Stimulated activated CD4-positive, alpha-beta T cell treated with anti-CD3 and anti-CD28 coated beads, TNF-alpha, amount 100 ng/mL, for 1 hour (primary cell): ENCODE measurements at regions not wholly inside any gene's neighbourhood (a gene's known extent, or its start where the extent isn't known, plus 50 kb on each side); places are given as distances from the start of the nearest gene placed in this dataset.
"Not testable (repeated sequence)": the region's sequence is repeated elsewhere in the genome, so short reads cannot be mapped to it uniquely, and the experiment has no call there.

Source experiments
- DNase-seq, 3 donors: peaks; one replicate each; pipeline ENCODE4 v3.0.0-alpha.2; 2020; ENCODE audit warnings: low read depth in 3 of 3, low spot score in 1 of 3

GRCh38 chr1:149274493-149274892 is 171.1 kb upstream of the NBPF9 start:
- DNase-seq = not testable (repeated sequence)

GRCh38 chr1:149275802-149276201 is 172.5 kb upstream of the NBPF9 start:
- DNase-seq = not testable (repeated sequence)

- DNase-seq = not testable (repeated sequence)
Measured at GRCh38 chr1:149276496-149276895, 173.1 kb upstream of the NBPF9 start.

DNA sequence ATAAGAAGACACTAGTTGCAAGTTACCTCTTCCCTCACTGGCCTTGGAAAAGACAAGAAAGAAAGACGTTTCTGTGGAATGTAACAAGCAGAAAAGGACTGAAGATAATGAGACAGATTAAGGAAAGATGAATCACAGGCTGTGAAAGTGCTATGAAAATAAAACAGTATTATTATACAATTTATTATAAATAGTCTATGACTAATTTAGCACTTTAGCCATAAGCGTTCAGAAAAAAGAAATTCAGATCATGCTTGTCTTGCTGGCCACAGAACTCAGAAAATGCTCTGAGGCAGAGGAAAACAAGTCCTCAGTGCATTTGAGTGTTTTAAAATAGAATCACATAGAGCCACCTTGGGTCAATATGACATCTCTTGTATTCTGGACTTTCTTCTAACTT is 174.8 kb upstream of the NBPF9 start:
- not testable (repeated sequence) for DNase-seq

GRCh38 chr1:149279015-149279414 is 175.7 kb upstream of the NBPF9 start:
- not testable (repeated sequence) for DNase-seq

GRCh38 chr1:149279512-149279911 is 176.2 kb upstream of the NBPF9 start:
- not testable (repeated sequence) for DNase-seq

- DNase-seq = not testable (repeated sequence)
Measured at GRCh38 chr1:149284773-149285172, 181.4 kb upstream of the NBPF9 start.

DNA sequence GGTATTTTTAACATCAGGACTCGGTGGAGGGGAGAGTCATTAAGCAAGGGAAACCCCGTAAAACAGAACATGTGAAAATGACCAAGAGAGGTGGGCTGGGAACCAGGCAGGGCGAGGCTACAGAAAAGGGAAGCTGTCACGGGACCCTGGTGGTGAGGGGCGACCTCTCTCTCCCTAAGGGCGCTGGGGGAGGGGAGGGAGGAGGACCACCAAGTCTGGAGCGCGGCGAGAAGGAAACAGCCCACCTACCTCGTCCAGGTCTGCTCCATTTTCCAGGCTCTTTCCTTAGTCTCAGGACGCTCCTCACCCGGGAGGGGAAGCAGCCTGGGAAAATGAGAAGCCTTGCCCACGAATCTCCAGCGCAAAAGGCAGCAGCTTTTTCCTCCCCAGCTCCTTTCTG is 181.9 kb upstream of the NBPF9 start:
- not testable (repeated sequence) for DNase-seq

DNA sequence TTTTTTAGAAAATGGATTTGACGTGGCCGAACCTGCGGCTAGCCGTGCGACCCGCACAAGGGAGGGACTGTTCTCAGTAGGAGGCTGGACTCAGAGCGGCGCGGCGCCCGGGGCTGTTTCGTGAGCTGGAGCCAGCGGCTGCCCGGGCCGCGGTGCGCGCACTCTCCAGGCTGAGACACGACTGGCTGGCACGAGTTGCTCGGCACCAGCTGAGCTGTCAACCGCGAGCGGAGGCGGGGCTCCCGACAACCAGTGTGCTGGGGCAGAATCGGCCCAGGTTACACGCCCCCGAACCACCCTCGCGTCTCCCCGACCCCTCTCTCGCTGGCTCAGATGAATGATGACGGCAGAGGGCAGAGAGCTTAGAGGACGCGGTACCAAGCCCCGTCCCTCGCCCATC is 182.3 kb upstream of the NBPF9 start:
- DNase-seq = peak in 1 of 3 donors; percentile 14

GRCh38 chr1:149288580-149288979 is 185.2 kb upstream of the NBPF9 start:
- DNase-seq = not testable (repeated sequence)

- not testable (repeated sequence) for DNase-seq
Measured at GRCh38 chr1:149300478-149301218, 174.2 kb upstream of the NBPF19 start.

DNA sequence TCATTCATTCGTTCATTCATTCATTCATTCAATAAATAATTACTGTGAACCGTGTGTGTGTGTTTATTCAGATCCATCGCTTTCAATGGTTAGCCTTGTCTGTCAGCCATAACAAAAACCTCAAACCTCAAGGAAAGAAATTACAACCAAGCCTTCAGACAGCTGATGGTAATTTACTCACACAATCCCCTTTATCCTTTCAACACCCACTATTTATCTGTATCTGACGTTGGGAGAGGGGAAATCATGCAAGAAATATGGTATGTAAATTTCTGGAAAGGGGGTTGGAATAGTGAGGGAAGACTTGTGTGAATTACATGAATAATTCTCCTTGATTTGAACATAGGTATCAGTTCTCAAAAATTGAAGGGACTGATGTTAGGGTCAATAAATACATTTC is 173.6 kb upstream of the NBPF19 start:
- DNase-seq = not testable (repeated sequence)

DNA sequence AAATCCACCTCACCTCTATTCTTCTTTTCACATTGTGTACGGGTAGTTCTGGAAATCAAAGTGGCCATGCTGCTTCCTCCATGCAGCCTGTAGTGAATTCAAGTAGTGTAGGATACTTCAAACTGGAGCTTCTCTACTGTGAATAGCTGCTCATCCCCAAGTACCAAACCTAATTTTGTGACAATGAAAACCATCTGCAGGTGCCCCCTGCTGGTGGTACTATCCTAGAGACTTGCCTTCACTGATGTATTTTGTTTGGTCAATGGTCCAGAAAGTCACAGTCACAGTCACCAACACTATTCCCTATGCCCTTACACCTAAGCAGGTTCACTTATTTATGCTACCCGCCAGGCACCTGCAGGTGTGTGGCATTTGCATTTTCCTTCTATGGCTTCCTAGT is 170.0 kb upstream of the NBPF19 start:
- DNase-seq = not testable (repeated sequence)

DNA sequence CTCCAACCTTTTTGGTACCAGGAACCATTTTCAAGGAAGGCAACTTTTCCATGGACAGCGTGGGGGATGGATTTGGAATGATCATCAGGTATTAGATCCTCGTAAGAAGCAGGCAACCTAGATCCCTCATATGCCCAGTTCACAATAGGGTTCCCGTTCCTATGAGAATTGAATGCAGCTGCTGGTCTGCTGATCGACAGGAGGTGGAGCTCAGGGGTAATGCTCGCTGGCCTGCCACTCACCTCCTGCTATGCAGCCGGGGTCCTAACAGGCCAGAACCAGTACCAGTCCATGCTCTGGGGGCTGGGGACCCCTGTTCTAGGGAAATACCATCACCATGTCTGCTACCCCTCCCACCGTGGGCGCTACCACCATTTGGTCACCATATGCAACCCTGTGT is 167.2 kb upstream of the NBPF19 start:
- not testable (repeated sequence) for DNase-seq

- not testable (repeated sequence) for DNase-seq
Measured at GRCh38 chr1:149314921-149315320, 159.9 kb upstream of the NBPF19 start.

- not testable (repeated sequence) for DNase-seq
Measured at GRCh38 chr1:149320971-149321731, 153.7 kb upstream of the NBPF19 start.

DNA sequence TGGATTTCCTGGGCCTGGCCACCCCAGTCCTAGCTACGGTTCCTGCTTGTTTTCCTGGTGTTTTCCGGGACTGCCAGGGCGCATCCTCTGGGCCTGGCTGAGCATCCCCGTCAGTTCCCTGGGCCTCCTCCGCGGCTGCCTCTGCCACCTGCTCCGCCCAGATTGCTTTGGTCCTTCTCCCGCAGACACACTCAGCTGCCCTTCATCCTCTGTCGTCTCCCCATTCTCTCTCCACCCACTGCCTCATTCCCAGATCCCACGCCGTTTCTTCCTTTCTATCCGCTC is 153.2 kb upstream of the NBPF19 start:
- not testable (repeated sequence) for DNase-seq

DNA sequence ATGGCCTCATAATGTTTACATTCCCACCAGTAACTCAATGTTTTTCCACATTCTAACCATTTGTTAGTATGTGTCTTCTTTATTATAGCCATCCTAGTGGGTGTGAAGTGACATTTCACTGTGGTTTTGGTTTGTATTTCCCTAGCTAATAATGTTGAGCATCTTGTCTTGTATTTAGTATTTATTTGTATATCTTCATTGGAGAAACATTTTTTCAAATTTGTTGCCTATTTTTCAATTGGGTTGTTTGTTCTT is 144.8 kb upstream of the NBPF19 start:
- not testable (repeated sequence) for DNase-seq

- DNase-seq = not testable (repeated sequence)
Measured at GRCh38 chr1:149336082-149336481, 138.8 kb upstream of the NBPF19 start.

GRCh38 chr1:149338221-149338691 is 136.6 kb upstream of the NBPF19 start:
- DNase-seq = not testable (repeated sequence)

- DNase-seq = not testable (repeated sequence)
Measured at GRCh38 chr1:149338698-149339097, 136.1 kb upstream of the NBPF19 start.

GRCh38 chr1:149349448-149349847 is 125.4 kb upstream of the NBPF19 start:
- DNase-seq = not testable (repeated sequence)

- not testable (repeated sequence) for DNase-seq
Measured at GRCh38 chr1:149352205-149352604, 122.6 kb upstream of the NBPF19 start.
